ENCODE measurements at regions not wholly inside any gene's neighbourhood (a gene's known extent, or its start where the extent isn't known, plus 50 kb on each side); places are given as distances from the start of the nearest gene placed in this dataset.

GRCh38 chr3:118057086-118057485 is 977.6 kb downstream of the IGSF11 start:
- Mint-ChIP-seq H3K4me1 (ENCODE audit: low read depth) (no peaks in the 10 kb centered on the region), H3K27me3 (ENCODE audit: insufficient read depth) (no peaks in the 10 kb centered on the region), H3K9me3 (peaks cover 8% of the 10 kb centered on the region), H3K36me3 (ENCODE audit: low read depth) (no peaks in the 10 kb centered on the region), H3K4me3 (no peak overlapping the region), H3K27ac (no peak overlapping the region)
- intact Hi-C loops (cut with micrococcal nuclease), result no loop called here
- DNase-seq (ENCODE audit: low spot score), result no peak

GRCh38 chr3:118059096-118059495 is 975.5 kb downstream of the IGSF11 start:
- H3K27me3 Mint-ChIP-seq (ENCODE audit: insufficient read depth), result no peaks in the 10 kb centered on the region
- intact Hi-C loops (cut with micrococcal nuclease), result no loop called here
- H3K27ac Mint-ChIP-seq, result no peak overlapping the region
- no peaks in the 10 kb centered on the region for H3K4me1 Mint-ChIP-seq (ENCODE audit: low read depth)
- no peaks in the 10 kb centered on the region for H3K36me3 Mint-ChIP-seq (ENCODE audit: low read depth)
- no peak for DNase-seq (ENCODE audit: low spot score)
- peaks cover 8% of the 10 kb centered on the region for H3K9me3 Mint-ChIP-seq
- no peak overlapping the region for H3K4me3 Mint-ChIP-seq

- intact Hi-C loops (cut with micrococcal nuclease), result no loop called here
- H3K9me3 Mint-ChIP-seq, result peaks cover 7% of the 10 kb centered on the region
- no peaks in the 10 kb centered on the region for H3K27me3 Mint-ChIP-seq (ENCODE audit: insufficient read depth)
- H3K4me1 Mint-ChIP-seq (ENCODE audit: low read depth), result no peaks in the 10 kb centered on the region
- no peak overlapping the region for H3K27ac Mint-ChIP-seq
- H3K36me3 Mint-ChIP-seq (ENCODE audit: low read depth), result no peaks in the 10 kb centered on the region
- no peak overlapping the region for H3K4me3 Mint-ChIP-seq
- DNase-seq (ENCODE audit: low spot score), result no peak
These were observed 967.2 kb downstream of the IGSF11 start for GRCh38 chr3:118067439-118067838.

- H3K4me3 Mint-ChIP-seq, result no peak overlapping the region
- no peaks in the 10 kb centered on the region for H3K4me1 Mint-ChIP-seq (ENCODE audit: low read depth)
These were observed 958.8 kb downstream of the IGSF11 start for GRCh38 chr3:118075873-118076272.

GRCh38 chr3:118077332-118077731 is 957.3 kb downstream of the IGSF11 start:
- H3K4me1 Mint-ChIP-seq (ENCODE audit: low read depth), result no peaks in the 10 kb centered on the region
- no peak overlapping the region for H3K27ac Mint-ChIP-seq
- peaks cover 16% of the 10 kb centered on the region for H3K9me3 Mint-ChIP-seq
- DNase-seq (ENCODE audit: low spot score), result no peak
- intact Hi-C loops (cut with micrococcal nuclease), result no loop called here
- no peaks in the 10 kb centered on the region for H3K27me3 Mint-ChIP-seq (ENCODE audit: insufficient read depth)
- no peak overlapping the region for H3K4me3 Mint-ChIP-seq
- no peaks in the 10 kb centered on the region for H3K36me3 Mint-ChIP-seq (ENCODE audit: low read depth)

More at GRCh38 chr3:118075873-118076272, 958.8 kb downstream of the IGSF11 start:
- intact Hi-C loops (cut with micrococcal nuclease), result no loop called here
- H3K27me3 Mint-ChIP-seq (ENCODE audit: insufficient read depth), result no peaks in the 10 kb centered on the region
- no peak overlapping the region for H3K27ac Mint-ChIP-seq
- H3K36me3 Mint-ChIP-seq (ENCODE audit: low read depth), result no peaks in the 10 kb centered on the region
- H3K9me3 Mint-ChIP-seq, result peaks cover 14% of the 10 kb centered on the region
- DNase-seq (ENCODE audit: low spot score), result no peak

- Mint-ChIP-seq H3K27me3 (ENCODE audit: insufficient read depth) (no peaks in the 10 kb centered on the region), H3K4me3 (no peak overlapping the region), H3K36me3 (ENCODE audit: low read depth) (no peaks in the 10 kb centered on the region), H3K9me3 (peaks cover 13% of the 10 kb centered on the region), H3K4me1 (ENCODE audit: low read depth) (no peaks in the 10 kb centered on the region), H3K27ac (no peak overlapping the region)
- intact Hi-C loops (cut with micrococcal nuclease), result no loop called here
- DNase-seq (ENCODE audit: low spot score), result no peak
These were observed 953.8 kb downstream of the IGSF11 start for GRCh38 chr3:118080889-118081288.

- Mint-ChIP-seq H3K9me3 (peaks cover 15% of the 10 kb centered on the region), H3K36me3 (ENCODE audit: low read depth) (no peaks in the 10 kb centered on the region), H3K4me3 (no peak overlapping the region), H3K27me3 (ENCODE audit: insufficient read depth) (no peaks in the 10 kb centered on the region), H3K4me1 (ENCODE audit: low read depth) (no peaks in the 10 kb centered on the region), H3K27ac (no peak overlapping the region)
- no peak for DNase-seq (ENCODE audit: low spot score)
- intact Hi-C loops (cut with micrococcal nuclease), result no loop called here
These were observed 946.0 kb downstream of the IGSF11 start for GRCh38 chr3:118088696-118089095.

- no peaks in the 10 kb centered on the region for H3K36me3 Mint-ChIP-seq (ENCODE audit: low read depth)
- no peak overlapping the region for H3K27ac Mint-ChIP-seq
- H3K4me1 Mint-ChIP-seq (ENCODE audit: low read depth), result no peaks in the 10 kb centered on the region
- H3K9me3 Mint-ChIP-seq, result peaks cover 19% of the 10 kb centered on the region
- intact Hi-C loops (cut with micrococcal nuclease), result no loop called here
- no peak for DNase-seq (ENCODE audit: low spot score)
- no peak overlapping the region for H3K4me3 Mint-ChIP-seq
- H3K27me3 Mint-ChIP-seq (ENCODE audit: insufficient read depth), result no peaks in the 10 kb centered on the region
These were observed 945.1 kb downstream of the IGSF11 start for GRCh38 chr3:118089563-118089962.

- Mint-ChIP-seq H3K27me3 (ENCODE audit: insufficient read depth) (no peaks in the 10 kb centered on the region), H3K4me1 (ENCODE audit: low read depth) (no peaks in the 10 kb centered on the region), H3K36me3 (ENCODE audit: low read depth) (no peaks in the 10 kb centered on the region), H3K4me3 (no peak overlapping the region), H3K27ac (no peak overlapping the region), H3K9me3 (peaks cover 28% of the 10 kb centered on the region)
- no peak for DNase-seq (ENCODE audit: low spot score)
- intact Hi-C loops (cut with micrococcal nuclease), result no loop called here
These were observed 937.4 kb downstream of the IGSF11 start for GRCh38 chr3:118097226-118097625.

GRCh38 chr3:118097660-118098059 is 937.0 kb downstream of the IGSF11 start:
- Mint-ChIP-seq H3K36me3 (ENCODE audit: low read depth) (no peaks in the 10 kb centered on the region), H3K4me3 (no peak overlapping the region), H3K27ac (no peak overlapping the region), H3K27me3 (ENCODE audit: insufficient read depth) (no peaks in the 10 kb centered on the region), H3K4me1 (ENCODE audit: low read depth) (no peaks in the 10 kb centered on the region), H3K9me3 (peaks cover 23% of the 10 kb centered on the region)
- intact Hi-C loops (cut with micrococcal nuclease), result no loop called here
- DNase-seq (ENCODE audit: low spot score), result no peak

GRCh38 chr3:118098827-118099226 is 935.8 kb downstream of the IGSF11 start:
- H3K4me1 Mint-ChIP-seq (ENCODE audit: low read depth), result no peaks in the 10 kb centered on the region
- H3K27me3 Mint-ChIP-seq (ENCODE audit: insufficient read depth), result no peaks in the 10 kb centered on the region
- H3K36me3 Mint-ChIP-seq (ENCODE audit: low read depth), result no peaks in the 10 kb centered on the region
- DNase-seq (ENCODE audit: low spot score), result no peak
- intact Hi-C loops (cut with micrococcal nuclease), result no loop called here
- no peak overlapping the region for H3K27ac Mint-ChIP-seq
- peaks cover 18% of the 10 kb centered on the region for H3K9me3 Mint-ChIP-seq
- no peak overlapping the region for H3K4me3 Mint-ChIP-seq

- Mint-ChIP-seq H3K9me3 (peaks cover under 1% of the 10 kb centered on the region), H3K36me3 (ENCODE audit: low read depth) (no peaks in the 10 kb centered on the region), H3K4me1 (ENCODE audit: low read depth) (no peaks in the 10 kb centered on the region), H3K27me3 (ENCODE audit: insufficient read depth) (no peaks in the 10 kb centered on the region), H3K27ac (no peak overlapping the region), H3K4me3 (no peak overlapping the region)
- intact Hi-C loops (cut with micrococcal nuclease), result no loop called here
- no peak for DNase-seq (ENCODE audit: low spot score)
These were observed 932.8 kb downstream of the IGSF11 start for GRCh38 chr3:118101891-118102290.

GRCh38 chr3:118102737-118103136 is 931.9 kb downstream of the IGSF11 start:
- Mint-ChIP-seq H3K9me3 (no peaks in the 10 kb centered on the region), H3K36me3 (ENCODE audit: low read depth) (no peaks in the 10 kb centered on the region), H3K27me3 (ENCODE audit: insufficient read depth) (no peaks in the 10 kb centered on the region), H3K4me3 (no peak overlapping the region), H3K4me1 (ENCODE audit: low read depth) (no peaks in the 10 kb centered on the region), H3K27ac (no peak overlapping the region)
- no peak for DNase-seq (ENCODE audit: low spot score)
- intact Hi-C loops (cut with micrococcal nuclease), result no loop called here

- Mint-ChIP-seq H3K4me3 (no peak overlapping the region), H3K27me3 (ENCODE audit: insufficient read depth) (no peaks in the 10 kb centered on the region), H3K4me1 (ENCODE audit: low read depth) (no peaks in the 10 kb centered on the region), H3K9me3 (no peaks in the 10 kb centered on the region), H3K27ac (no peak overlapping the region), H3K36me3 (ENCODE audit: low read depth) (no peaks in the 10 kb centered on the region)
- no peak for DNase-seq (ENCODE audit: low spot score)
- intact Hi-C loops (cut with micrococcal nuclease), result no loop called here
These were observed 926.4 kb downstream of the IGSF11 start for GRCh38 chr3:118108201-118108600.
